Parathyroid adenoma (tissue), 2 donors: ENCODE measurements at regions not wholly inside any gene's neighbourhood (a gene's known extent, or its start where the extent isn't known, plus 50 kb on each side); places are given as distances from the start of the nearest gene placed in this dataset.

Experiments
- H2AFZ ChIP-seq: fragments of 300-600 bp; sonication (generic); one replicate; pipeline ENCODE4 v1.7.0; 2017; ENCODE audit warnings: antibody characterized with exemption, mild to moderate bottlenecking
- H3K27ac ChIP-seq: fragments of 300-600 bp; sonication (generic); one replicate; pipeline ENCODE4 v1.7.0; 2017
- H3K27me3 ChIP-seq: fragments of 300-600 bp; sonication (generic); one replicate; pipeline ENCODE4 v1.7.0; 2017; ENCODE audit warnings: low read length; ENCODE audit not compliant: control insufficient read depth, insufficient read depth
- H3K36me3 ChIP-seq: fragments of 300-600 bp; sonication (generic); one replicate; pipeline ENCODE4 v1.7.0; 2017; ENCODE audit warnings: low read length; ENCODE audit not compliant: control insufficient read depth, insufficient read depth
- H3K4me1 ChIP-seq: fragments of 300-600 bp; sonication (generic); one replicate; pipeline ENCODE4 v1.7.0; 2017; ENCODE audit warnings: control low read depth
- H3K4me2 ChIP-seq: fragments of 300-600 bp; sonication (generic); one replicate; pipeline ENCODE4 v1.7.0; 2017; ENCODE audit warnings: low read length
- H3K4me3 ChIP-seq: fragments of 300-600 bp; sonication (generic); one replicate; pipeline ENCODE4 v1.7.0; 2017; ENCODE audit warnings: low read depth, low read length
- H3K79me2 ChIP-seq: fragments of 300-600 bp; sonication (generic); one replicate; pipeline ENCODE4 v1.7.0; 2017; ENCODE audit warnings: control low read depth
- H3K9ac ChIP-seq: fragments of 300-600 bp; sonication (generic); one replicate; pipeline ENCODE4 v1.7.0; 2017; ENCODE audit warnings: mild to moderate bottlenecking
- H3K9me3 ChIP-seq: fragments of 300-600 bp; sonication (generic); one replicate; pipeline ENCODE4 v1.7.0; 2017; ENCODE audit warnings: low read length; ENCODE audit not compliant: control insufficient read depth
- CTCF ChIP-seq: fragments of 300-600 bp; sonication (generic); IDR thresholded peaks from one replicate; pipeline ENCODE4 v1.7.0; 2017; ENCODE audit warnings: antibody characterized with exemption, mild to moderate bottlenecking
- donor health status: primary hyperparathyroidism.

GRCh38 chr11:24344222-24344621 lies 152.6 kb upstream of the LUZP2 start:
- Histone ChIP-seq H3K27me3 (no peaks in the 10 kb centered on the region), H3K27ac (no peak overlapping the region), H3K79me2 (no peaks in the 10 kb centered on the region), H2AFZ (no peak overlapping the region), H3K9ac (no peak overlapping the region), H3K9me3 (no peaks in the 10 kb centered on the region), H3K4me3 (no peak overlapping the region), H3K4me2 (no peak overlapping the region), H3K36me3 (no peaks in the 10 kb centered on the region), H3K4me1 (no peaks in the 10 kb centered on the region)
- TF ChIP-seq CTCF = no peak

GRCh38 chr11:24348908-24349307 lies 147.9 kb upstream of the LUZP2 start:
- no peaks in the 10 kb centered on the region for H3K9me3 ChIP-seq
- H3K79me2 ChIP-seq = no peaks in the 10 kb centered on the region
- no peak overlapping the region for H3K9ac ChIP-seq
- H2AFZ ChIP-seq = no peak overlapping the region
- no peak for TF ChIP-seq CTCF
- no peak overlapping the region for H3K4me3 ChIP-seq
- no peak overlapping the region for H3K27ac ChIP-seq
- H3K4me2 ChIP-seq = no peak overlapping the region
- no peaks in the 10 kb centered on the region for H3K27me3 ChIP-seq
- no peaks in the 10 kb centered on the region for H3K4me1 ChIP-seq
- no peaks in the 10 kb centered on the region for H3K36me3 ChIP-seq

- Histone ChIP-seq H3K4me2 (no peak overlapping the region), H3K36me3 (no peaks in the 10 kb centered on the region), H3K4me3 (no peak overlapping the region), H3K27me3 (no peaks in the 10 kb centered on the region), H3K9ac (no peak overlapping the region), H3K79me2 (no peaks in the 10 kb centered on the region), H2AFZ (no peak overlapping the region), H3K4me1 (no peaks in the 10 kb centered on the region), H3K27ac (no peak overlapping the region), H3K9me3 (no peaks in the 10 kb centered on the region)
- TF ChIP-seq CTCF = no peak
Measured at GRCh38 chr11:24351179-24351578, 145.7 kb upstream of the LUZP2 start.

- H3K27ac ChIP-seq = no peak overlapping the region
- no peaks in the 10 kb centered on the region for H3K9me3 ChIP-seq
- H2AFZ ChIP-seq = no peak overlapping the region
- no peak overlapping the region for H3K9ac ChIP-seq
- H3K4me3 ChIP-seq = no peak overlapping the region
- H3K4me1 ChIP-seq = no peaks in the 10 kb centered on the region
- H3K27me3 ChIP-seq = no peaks in the 10 kb centered on the region
- H3K36me3 ChIP-seq = no peaks in the 10 kb centered on the region
- H3K79me2 ChIP-seq = no peaks in the 10 kb centered on the region
- no peak for TF ChIP-seq CTCF
- no peak overlapping the region for H3K4me2 ChIP-seq
Measured at GRCh38 chr11:24356501-24356900, 140.4 kb upstream of the LUZP2 start.

- Histone ChIP-seq H3K4me1 (no peaks in the 10 kb centered on the region), H3K79me2 (no peaks in the 10 kb centered on the region), H3K27ac (no peak overlapping the region), H2AFZ (no peak overlapping the region), H3K9ac (no peak overlapping the region), H3K36me3 (no peaks in the 10 kb centered on the region), H3K9me3 (no peaks in the 10 kb centered on the region), H3K4me2 (no peak overlapping the region), H3K27me3 (no peaks in the 10 kb centered on the region), H3K4me3 (no peak overlapping the region)
- no peak for TF ChIP-seq CTCF
Measured at GRCh38 chr11:24357620-24358410, 139.0 kb upstream of the LUZP2 start.
